NT2/D1 (cell line): ENCODE measurements at regions not wholly inside any gene's neighbourhood (a gene's known extent, or its start where the extent isn't known, plus 50 kb on each side); places are given as distances from the start of the nearest gene placed in this dataset.

ENCODE experiments used
- YY1 ChIP-seq: IDR thresholded peaks from 2 replicates; pipeline ENCODE4 v1.6.1; 2011; ENCODE audit not compliant: insufficient read length, insufficient read depth
- ZNF274 ChIP-seq: IDR thresholded peaks from 2 replicates; pipeline ENCODE4 v1.6.1; 2011; ENCODE audit warnings: mild to moderate bottlenecking, low read depth, low read length

- TF ChIP-seq YY1 (no peak), ZNF274 (no peak)
Measured at GRCh38 chr12:89977405-89978085, 268.9 kb upstream of the ATP2B1 start.
